ENCODE measurements at regions not wholly inside any gene's neighbourhood (a gene's known extent, or its start where the extent isn't known, plus 50 kb on each side); places are given as distances from the start of the nearest gene placed in this dataset.

DNA sequence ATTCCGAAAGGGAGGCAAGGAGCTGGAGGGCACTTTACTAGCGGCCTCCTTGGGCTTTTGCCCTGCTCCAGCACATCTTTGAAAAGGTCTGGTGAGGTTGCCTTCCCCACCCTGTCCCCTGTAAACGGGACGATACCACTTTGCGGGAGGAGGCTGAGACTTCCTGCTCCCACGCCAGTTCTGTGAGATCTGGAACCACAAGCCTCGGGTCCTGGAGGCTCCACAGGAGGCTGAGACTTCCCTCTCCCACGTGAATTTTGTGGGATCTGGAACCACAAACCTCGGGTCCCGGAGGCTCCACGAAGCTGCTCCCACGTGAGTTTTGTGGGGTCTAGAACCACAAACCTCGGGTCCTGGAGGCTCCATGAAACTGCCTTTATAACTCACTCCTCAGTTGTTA is 209.3 kb downstream of the DLL1 start:
- no peak for TF ChIP-seq POLR2AphosphoS5 (IDR thresholded peaks at IDR 0.05)
- TF ChIP-seq EP300 (IDR thresholded peaks at IDR 0.05), result no peak
- TF ChIP-seq POLR2A (IDR thresholded peaks at IDR 0.05), result no peak
- TF ChIP-seq, protein P1, sequence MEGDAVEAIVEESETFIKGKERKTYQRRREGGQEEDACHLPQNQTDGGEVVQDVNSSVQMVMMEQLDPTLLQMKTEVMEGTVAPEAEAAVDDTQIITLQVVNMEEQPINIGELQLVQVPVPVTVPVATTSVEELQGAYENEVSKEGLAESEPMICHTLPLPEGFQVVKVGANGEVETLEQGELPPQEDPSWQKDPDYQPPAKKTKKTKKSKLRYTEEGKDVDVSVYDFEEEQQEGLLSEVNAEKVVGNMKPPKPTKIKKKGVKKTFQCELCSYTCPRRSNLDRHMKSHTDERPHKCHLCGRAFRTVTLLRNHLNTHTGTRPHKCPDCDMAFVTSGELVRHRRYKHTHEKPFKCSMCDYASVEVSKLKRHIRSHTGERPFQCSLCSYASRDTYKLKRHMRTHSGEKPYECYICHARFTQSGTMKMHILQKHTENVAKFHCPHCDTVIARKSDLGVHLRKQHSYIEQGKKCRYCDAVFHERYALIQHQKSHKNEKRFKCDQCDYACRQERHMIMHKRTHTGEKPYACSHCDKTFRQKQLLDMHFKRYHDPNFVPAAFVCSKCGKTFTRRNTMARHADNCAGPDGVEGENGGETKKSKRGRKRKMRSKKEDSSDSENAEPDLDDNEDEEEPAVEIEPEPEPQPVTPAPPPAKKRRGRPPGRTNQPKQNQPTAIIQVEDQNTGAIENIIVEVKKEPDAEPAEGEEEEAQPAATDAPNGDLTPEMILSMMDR (IDR thresholded peaks at IDR 0.05), result no peak
- Histone ChIP-seq H3K27ac (no peak overlapping the region), H3K36me3 (no peaks in the 10 kb centered on the region), H3K4me1 (peaks cover 0 to 18% (median 3%) of the 10 kb centered on the region in 4 donors), H3K4me3 (no peak overlapping the region), H3K9me3 (no peaks in the 10 kb centered on the region), H3K27me3 (no peaks in the 10 kb centered on the region)
- no peak for DNase-seq
- intact Hi-C loops (cut with DNase I), result no loop called here
- 52 to 56% methylated on average over 13 of the region's 13 CpGs for WGBS, 2 donors

DNA sequence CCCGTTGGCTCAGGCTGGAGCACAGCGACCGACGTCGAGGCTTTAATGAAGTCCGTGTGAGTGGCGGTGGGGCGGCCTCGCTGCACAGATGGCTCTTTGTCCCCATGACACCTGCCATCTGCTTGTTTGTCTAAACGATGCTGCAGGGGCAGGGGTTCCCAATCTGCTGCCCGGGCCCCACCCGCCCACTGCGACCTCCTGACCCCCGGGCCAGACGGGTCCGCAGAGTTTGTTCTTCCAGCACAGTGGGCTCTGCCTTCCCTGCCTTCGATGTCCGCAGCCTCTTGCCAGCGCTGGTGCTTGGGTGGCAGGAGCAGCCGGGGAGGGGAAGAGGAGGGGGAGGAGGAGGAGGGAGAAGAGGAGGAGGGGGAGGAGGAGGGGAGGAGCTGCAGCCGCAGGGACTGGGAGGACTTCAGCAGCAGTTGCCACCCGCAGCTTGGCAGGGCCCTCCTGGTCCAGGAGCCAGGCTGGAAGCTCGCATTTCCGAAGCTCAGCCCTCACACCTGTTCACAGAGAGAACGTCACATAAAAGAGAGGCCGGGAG is 210.0 kb downstream of the DLL1 start:
- Histone ChIP-seq H3K27ac (no peak overlapping the region), H3K4me3 (no peak overlapping the region), H3K9me3 (no peaks in the 10 kb centered on the region), H3K27me3 (no peaks in the 10 kb centered on the region), H3K36me3 (no peaks in the 10 kb centered on the region), H3K4me1 (peaks cover 0 to 11% (median 3%) of the 10 kb centered on the region in 4 donors)
- DNase-seq, result no peak
- WGBS, 2 donors, result 36 to 64% methylated on average over 26 of the region's 26 CpGs
- TF ChIP-seq EP300 (IDR thresholded peaks at IDR 0.05) (no peak), POLR2A (IDR thresholded peaks at IDR 0.05) (no peak), POLR2AphosphoS5 (IDR thresholded peaks at IDR 0.05) (no peak)
- TF ChIP-seq, protein P1 (IDR thresholded peaks at IDR 0.05), result no peak
- intact Hi-C loops (cut with DNase I), result no loop called here

DNA sequence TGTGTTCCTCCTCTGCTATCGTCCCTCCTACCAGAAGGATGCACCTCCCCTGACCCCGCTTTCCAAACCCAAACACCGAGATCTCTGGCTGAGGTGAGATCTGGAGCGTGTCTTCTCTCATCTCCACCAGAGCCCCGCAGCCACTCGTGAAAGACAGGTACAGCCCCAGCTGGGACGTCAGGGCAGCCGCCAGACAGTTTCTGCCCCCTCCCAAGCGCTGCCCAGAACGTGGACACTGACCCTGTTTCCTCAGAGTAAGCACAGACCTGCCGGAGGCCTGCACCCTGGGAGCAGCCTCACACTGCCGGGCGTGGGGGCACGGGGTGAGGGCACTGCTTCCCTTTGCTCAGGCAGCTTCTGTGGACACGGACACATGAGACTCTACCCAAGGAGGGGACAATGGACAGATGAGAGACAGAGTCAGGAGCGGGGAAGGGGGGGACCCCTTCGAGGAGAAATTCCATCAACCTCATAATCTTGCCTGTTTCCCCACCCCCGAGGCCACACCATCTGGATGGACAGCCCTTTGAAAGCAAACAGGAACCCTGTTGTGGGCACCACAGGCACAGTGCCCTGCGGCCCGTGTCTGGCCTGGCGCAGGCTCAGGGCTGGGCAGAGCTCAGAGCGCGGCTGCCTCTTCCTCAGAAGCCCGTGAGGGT is 210.6 kb downstream of the DLL1 start:
- intact Hi-C loops (cut with DNase I), result no loop called here
- no peak overlapping the region for H3K4me3 ChIP-seq
- H3K4me1 ChIP-seq, result peaks cover 0 to 5% (median 0%) of the 10 kb centered on the region in 4 donors
- H3K9me3 ChIP-seq, result no peaks in the 10 kb centered on the region
- peak; percentile 51 for DNase-seq
- TF ChIP-seq, protein P1 (IDR thresholded peaks at IDR 0.05), result no peak
- no peak for TF ChIP-seq POLR2A (IDR thresholded peaks at IDR 0.05)
- TF ChIP-seq POLR2AphosphoS5 (IDR thresholded peaks at IDR 0.05), result no peak
- TF ChIP-seq EP300 (IDR thresholded peaks at IDR 0.05), result no peak
- no peaks in the 10 kb centered on the region for H3K27me3 ChIP-seq
- no peak overlapping the region for H3K27ac ChIP-seq
- 73 to 82% methylated on average over 24 of the region's 24 CpGs for WGBS, 2 donors
- H3K36me3 ChIP-seq, result no peaks in the 10 kb centered on the region

DNA sequence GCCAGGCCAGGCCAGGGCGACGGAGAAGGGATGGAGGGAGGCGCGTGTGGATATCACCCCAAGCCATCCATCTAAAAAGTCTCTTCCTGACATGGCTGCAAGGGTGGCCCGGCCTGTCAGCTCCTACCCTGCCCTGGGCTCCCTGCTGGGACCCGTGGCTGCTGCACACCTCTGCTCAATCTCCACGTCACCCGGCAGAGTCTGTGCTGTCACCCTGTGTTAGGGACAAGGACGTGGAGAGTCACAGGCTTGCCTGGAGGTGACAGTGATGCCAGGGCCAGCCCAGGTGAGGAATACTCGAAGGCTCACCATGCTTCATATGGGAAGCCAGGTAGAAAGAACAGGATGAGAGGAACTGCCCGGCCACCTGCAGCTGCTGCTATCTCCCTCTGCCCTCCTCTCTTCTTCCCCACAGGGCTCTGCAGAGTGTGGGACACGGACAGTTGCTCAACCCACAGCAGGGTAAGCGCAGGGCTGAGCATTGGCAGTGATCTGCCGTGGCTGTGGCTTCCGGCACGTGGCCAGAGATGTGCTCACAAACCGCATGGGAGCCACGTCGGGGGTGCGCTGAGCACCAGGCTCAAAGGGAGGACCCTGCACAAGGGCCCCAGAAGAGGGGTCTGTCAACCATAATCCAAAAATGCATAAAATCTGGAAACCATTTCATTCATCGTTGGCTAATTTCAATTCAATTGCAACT is 214.3 kb downstream of the DLL1 start:
- no peaks in the 10 kb centered on the region for H3K9me3 ChIP-seq
- intact Hi-C loops (cut with DNase I), result no loop called here
- no peak for TF ChIP-seq EP300 (IDR thresholded peaks at IDR 0.05)
- TF ChIP-seq POLR2AphosphoS5 (IDR thresholded peaks at IDR 0.05), result no peak
- TF ChIP-seq POLR2A (IDR thresholded peaks at IDR 0.05), result no peak
- TF ChIP-seq, protein P1 (IDR thresholded peaks at IDR 0.05), result no peak
- H3K4me1 ChIP-seq, result no peaks in the 10 kb centered on the region
- 85 to 91% methylated on average over 21 of the region's 21 CpGs for WGBS, 2 donors
- no peaks in the 10 kb centered on the region for H3K27me3 ChIP-seq
- no peaks in the 10 kb centered on the region for H3K36me3 ChIP-seq
- H3K4me3 ChIP-seq, result no peak overlapping the region
- H3K27ac ChIP-seq, result no peak overlapping the region
- no peak for DNase-seq
